Endothelial cell of umbilical vein (primary cell): ENCODE measurements at regions not wholly inside any gene's neighbourhood (a gene's known extent, or its start where the extent isn't known, plus 50 kb on each side); places are given as distances from the start of the nearest gene placed in this dataset.

Experiments
- BruUV-seq: library from RNA; stranded (reverse); fragments of 400-500 nt; replicated peaks from 2 replicates; lab custom pipeline; 2021; lab: Mats Ljungman, UMichigan
- CTCF ChIA-PET: fragments of 300-600, 350-600 bp; sonication (Branson Sonifier 250); formaldehyde crosslinking; loops from one replicate; lab custom pipeline; 2021; ENCODE audit warnings: antibody characterized with exemption, inconsistent platforms; lab: Charles Lee
- POLR2A ChIA-PET: fragments of 300-600, 350-600 bp; sonication (Branson Sonifier 250); formaldehyde crosslinking; loops from one replicate; lab custom pipeline; 2021; ENCODE audit warnings: antibody characterized with exemption, inconsistent platforms; lab: Charles Lee
- DNase-seq: peaks from one replicate; pipeline ENCODE4 v3.0.0-alpha.2; 2011; ENCODE audit warnings: low read depth, low spot score
- FAIRE-seq: peaks from 2 replicates; lab custom pipeline; 2011; peaks lifted over from hg19 to GRCh38; lab: Jason Lieb, UNC
- H2AFZ ChIP-seq: 2 replicates; pipeline ENCODE4 v1.6.0; 2012; ENCODE audit warnings: low read depth, low read length, control low read depth, inconsistent platforms
- H3K27ac ChIP-seq: 2 replicates; pipeline ENCODE4 v1.5.1; 2011; ENCODE audit warnings: low read depth, mild to moderate bottlenecking, control low read depth, low read length, moderate library complexity; ENCODE audit not compliant: insufficient read depth
- H3K27me3 ChIP-seq, 2 experiments: 2 replicates each; pipeline versions ENCODE4 v1.6.0 to v1.6.1; 2011; ENCODE audit warnings: low read length in 2 of 2, mixed read lengths in 1 of 2; ENCODE audit not compliant: control insufficient read depth in 2 of 2, insufficient read depth in 2 of 2
- H3K36me3 ChIP-seq, 2 experiments: 2 replicates in 1 of 2; 3 replicates in 1 of 2; pipeline ENCODE4 v1.5.1; 2011; ENCODE audit warnings: low read length in 2 of 2, mild to moderate bottlenecking in 1 of 2, moderate library complexity in 1 of 2; ENCODE audit not compliant: control insufficient read depth in 2 of 2, insufficient read depth in 2 of 2; ENCODE audit errors: extremely low read depth in 1 of 2
- H3K4me1 ChIP-seq: 3 replicates; pipeline ENCODE4 v1.5.1; 2011; ENCODE audit warnings: mild to moderate bottlenecking, low read length; ENCODE audit not compliant: control insufficient read depth, insufficient read depth; ENCODE audit errors: extremely low read depth
- H3K4me2 ChIP-seq: 2 replicates; pipeline ENCODE4 v1.6.1; 2011; ENCODE audit warnings: low read length, control low read depth, mixed read lengths; ENCODE audit not compliant: insufficient read depth
- H3K4me3 ChIP-seq, 3 experiments: fragments of 200-600 bp in 1 of 3; sonication (generic), shearing (Covaris generic) in 1 of 3; replicated peaks in 1 of 3; 2 replicates each; pipeline ENCODE4 v1.5.1; 2011 to 2016; ENCODE audit warnings: control low read depth in 3 of 3, low read length in 3 of 3, mild to moderate bottlenecking in 2 of 3, inconsistent platforms in 1 of 3, low read depth in 1 of 3, moderate library complexity in 1 of 3; ENCODE audit not compliant: insufficient read depth in 1 of 3
- H3K79me2 ChIP-seq: 2 replicates; pipeline ENCODE4 v1.6.0; 2012; ENCODE audit warnings: low read length, inconsistent platforms; ENCODE audit not compliant: control insufficient read depth, insufficient read depth
- H3K9ac ChIP-seq: replicated peaks from 2 replicates; pipeline ENCODE3; 2011; ENCODE audit warnings: low read length, control low read depth; ENCODE audit not compliant: insufficient read depth; ENCODE audit errors: extremely low read depth
- H3K9me1 ChIP-seq: replicated peaks from 3 replicates; pipeline ENCODE4 v1.6.0; 2011; ENCODE audit warnings: mild to moderate bottlenecking, low read length; ENCODE audit not compliant: control insufficient read depth, insufficient read depth; ENCODE audit errors: extremely low read depth
- H3K9me3 ChIP-seq: replicated peaks from 2 replicates; pipeline ENCODE4 v1.5.1; 2012; ENCODE audit warnings: low read length, inconsistent platforms; ENCODE audit not compliant: control insufficient read depth, insufficient read depth
- H4K20me1 ChIP-seq: replicated peaks from 2 replicates; pipeline ENCODE3; 2011; ENCODE audit warnings: mild to moderate bottlenecking, low read length; ENCODE audit not compliant: control insufficient read depth, insufficient read depth; ENCODE audit errors: extremely low read depth
- CTCF ChIP-seq, 2 donors: IDR thresholded peaks; 1 replicate in 1 of 2; 2 replicates in 1 of 2; pipeline ENCODE4 v1.5.1; 2011; ENCODE audit warnings: low read length in 2 of 2, mild to moderate bottlenecking in 2 of 2, moderate library complexity in 2 of 2, control low read depth in 1 of 2, inconsistent platforms in 1 of 2, low read depth in 1 of 2; ENCODE audit not compliant: insufficient read depth in 1 of 2; ENCODE audit errors: extremely low read depth in 1 of 2
- EZH2 ChIP-seq: IDR thresholded peaks from 2 replicates; pipeline ENCODE4 v1.6.1; 2012; ENCODE audit warnings: borderline replicate concordance, low read depth, mild to moderate bottlenecking, moderate library complexity, low read length, inconsistent platforms; ENCODE audit not compliant: severe bottlenecking
- FOS ChIP-seq: IDR thresholded peaks from 2 replicates; pipeline ENCODE4 v1.6.1; 2011; ENCODE audit warnings: mild to moderate bottlenecking, low read length, moderate library complexity, borderline replicate concordance; ENCODE audit not compliant: insufficient read depth
- GATA2 ChIP-seq: IDR thresholded peaks from 2 replicates; pipeline ENCODE4 v1.7.0; 2011; ENCODE audit warnings: low read depth, mild to moderate bottlenecking, moderate library complexity, mixed read lengths, low read length; ENCODE audit not compliant: insufficient read length, insufficient read depth
- JUN ChIP-seq: IDR thresholded peaks from 2 replicates; pipeline ENCODE4 v1.6.1; 2011; ENCODE audit warnings: borderline replicate concordance, low read depth; ENCODE audit not compliant: insufficient read length, insufficient read depth
- MAX ChIP-seq: IDR thresholded peaks from 2 replicates; pipeline ENCODE4 v1.6.1; 2011; ENCODE audit not compliant: insufficient read depth, insufficient read length
- POLR2A ChIP-seq: IDR thresholded peaks from 2 replicates; pipeline ENCODE4 v1.6.1; 2012; ENCODE audit warnings: low read depth, mild to moderate bottlenecking, control low read depth, low read length
- POLR2AphosphoS5 ChIP-seq: IDR thresholded peaks from 2 replicates; pipeline ENCODE4 v1.6.1; 2012; ENCODE audit warnings: low read depth, mild to moderate bottlenecking, control low read depth, low read length, moderate library complexity; ENCODE audit not compliant: insufficient read depth
- dilution Hi-C: fragments of 300-500 bp; cut with MboI; formaldehyde crosslinking; loops from one replicate; pipeline ENCODE4 v1.15.0; 2019; ENCODE audit warnings: low sequenced_read_pairs; ENCODE audit not compliant: extremely low pct_ligation_motif_present
- intact Hi-C: fragments of 100-400 bp; cut with micrococcal nuclease; formaldehyde crosslinking; loops from one replicate; pipeline ENCODE4 v1.10.0; 2022

- CTCF ChIA-PET, result no interaction called here
Measured at GRCh38 chr13:40366119-40366518, 300.3 kb downstream of the FOXO1 start.

GRCh38 chr13:40368127-40368891 lies 298.1 kb downstream of the FOXO1 start:
- DNase-seq, result peak; percentile 28
- no peak overlapping the region for H3K4me2 ChIP-seq
- no peaks in the 10 kb centered on the region for H3K9me3 ChIP-seq
- no TSS peak for BruUV-seq
- H3K27ac ChIP-seq, result no peak overlapping the region
- intact Hi-C loops, result no loop called here
- CTCF ChIA-PET, result interaction anchor here (0.6 to 0.7 kb wide), 2 partner anchors 15 to 51 kb away, joined by 3 read pairs; no protein-coding TSS in a partner anchor
- POLR2A ChIA-PET, result no interaction called here
- H4K20me1 ChIP-seq, result no peaks in the 10 kb centered on the region
- H3K9ac ChIP-seq, result no peak overlapping the region
- dilution Hi-C loops, result no loop called here
- no peak overlapping the region for H2AFZ ChIP-seq
- no peaks in the 10 kb centered on the region for H3K9me1 ChIP-seq
- TF ChIP-seq POLR2A (no peak), POLR2AphosphoS5 (no peak), GATA2 (no peak), FOS (no peak), EZH2 (no peak), CTCF (IDR thresholded peaks at IDR 0.05; ENCODE audit: extremely low read depth in 1 of 2, insufficient read depth in 1 of 2, low read depth in 1 of 2, low read length in 2 of 2) (no peak), MAX (no peak), JUN (no peak)
- no peaks in the 10 kb centered on the region for H3K79me2 ChIP-seq
- H3K4me1 ChIP-seq, result no peaks in the 10 kb centered on the region
- FAIRE-seq, result peak; percentile 68
- no peaks in the 10 kb centered on the region for H3K36me3 ChIP-seq
- no peak overlapping the region for H3K4me3 ChIP-seq
- no peaks in the 10 kb centered on the region for H3K27me3 ChIP-seq

More at GRCh38 chr13:40366119-40366518, 300.3 kb downstream of the FOXO1 start:
- Histone ChIP-seq H3K27ac (no peak overlapping the region), H3K9me3 (no peaks in the 10 kb centered on the region), H3K79me2 (no peaks in the 10 kb centered on the region), H3K4me3 (no peak overlapping the region), H3K4me2 (no peak overlapping the region), H3K9ac (no peak overlapping the region), H4K20me1 (no peaks in the 10 kb centered on the region), H3K36me3 (no peaks in the 10 kb centered on the region), H3K27me3 (no peaks in the 10 kb centered on the region), H3K9me1 (no peaks in the 10 kb centered on the region), H3K4me1 (no peaks in the 10 kb centered on the region), H2AFZ (no peak overlapping the region)
- POLR2A ChIA-PET, result no interaction called here
- dilution Hi-C loops (no loop called here), intact Hi-C loops (no loop called here)
- FAIRE-seq, result no peak
- no peak for TF ChIP-seq JUN
- no peak for DNase-seq
- BruUV-seq, result no TSS peak
